Effector memory CD4-positive, alpha-beta T cell (primary cell): ENCODE measurements at regions not wholly inside any gene's neighbourhood (a gene's known extent, or its start where the extent isn't known, plus 50 kb on each side); places are given as distances from the start of the nearest gene placed in this dataset.

Experiments used
- DNase-seq, 3 donors: peaks; one replicate each; pipeline ENCODE4 v3.0.0-alpha.2; 2020
- H3K27ac ChIP-seq: 2 replicates; pipeline ENCODE4 v1.7.0; 2013; ENCODE audit warnings: mild to moderate bottlenecking, low read length, moderate library complexity; ENCODE audit not compliant: insufficient read depth, poor library complexity, severe bottlenecking
- H3K27me3 ChIP-seq: replicated peaks from 2 replicates; pipeline ENCODE4 v1.7.0; 2013; ENCODE audit warnings: mild to moderate bottlenecking, low read length; ENCODE audit not compliant: insufficient read depth, control insufficient read depth, poor library complexity, severe bottlenecking
- H3K36me3 ChIP-seq: 2 replicates; pipeline ENCODE4 v1.7.0; 2013; ENCODE audit warnings: mild to moderate bottlenecking, low read length, moderate library complexity; ENCODE audit not compliant: control insufficient read depth, insufficient read depth
- H3K4me1 ChIP-seq: 2 replicates; pipeline ENCODE4 v1.7.0; 2013; ENCODE audit warnings: low read length, mild to moderate bottlenecking; ENCODE audit not compliant: control insufficient read depth, insufficient read depth, poor library complexity, severe bottlenecking
- H3K4me3 ChIP-seq: 2 replicates; pipeline ENCODE4 v1.7.0; 2013; ENCODE audit warnings: low read length, low read depth, mild to moderate bottlenecking; ENCODE audit not compliant: insufficient read depth, poor library complexity, severe bottlenecking
- H3K9me3 ChIP-seq: 2 replicates; pipeline ENCODE4 v1.7.0; 2013; ENCODE audit warnings: mild to moderate bottlenecking, low read length, moderate library complexity; ENCODE audit not compliant: control insufficient read depth

GRCh38 chr12:131525795-131526508 lies 184.9 kb upstream of the SFSWAP start:
- Histone ChIP-seq H3K27ac (no peak overlapping the region), H3K27me3 (no peaks in the 10 kb centered on the region), H3K4me3 (no peak overlapping the region), H3K4me1 (no peaks in the 10 kb centered on the region), H3K36me3 (no peaks in the 10 kb centered on the region), H3K9me3 (no peaks in the 10 kb centered on the region)
- DNase-seq = no peak

- Histone ChIP-seq H3K27ac (no peak overlapping the region), H3K4me3 (no peak overlapping the region), H3K27me3 (no peaks in the 10 kb centered on the region), H3K4me1 (no peaks in the 10 kb centered on the region), H3K36me3 (no peaks in the 10 kb centered on the region), H3K9me3 (no peaks in the 10 kb centered on the region)
- no peak for DNase-seq
These were observed 183.8 kb upstream of the SFSWAP start for GRCh38 chr12:131527092-131527491.

GRCh38 chr12:131527736-131528135 lies 183.2 kb upstream of the SFSWAP start:
- DNase-seq = no peak
- H3K4me3 ChIP-seq = no peak overlapping the region

GRCh38 chr12:131528144-131528543 lies 182.7 kb upstream of the SFSWAP start:
- Histone ChIP-seq H3K4me1 (no peaks in the 10 kb centered on the region), H3K27ac (no peak overlapping the region), H3K36me3 (no peaks in the 10 kb centered on the region), H3K27me3 (no peaks in the 10 kb centered on the region), H3K4me3 (no peak overlapping the region), H3K9me3 (no peaks in the 10 kb centered on the region)
- DNase-seq = no peak

More at GRCh38 chr12:131527736-131528135, 183.2 kb upstream of the SFSWAP start:
- Histone ChIP-seq H3K36me3 (no peaks in the 10 kb centered on the region), H3K27ac (no peak overlapping the region), H3K27me3 (no peaks in the 10 kb centered on the region), H3K4me1 (no peaks in the 10 kb centered on the region), H3K9me3 (no peaks in the 10 kb centered on the region)

- Histone ChIP-seq H3K36me3 (no peaks in the 10 kb centered on the region), H3K27me3 (no peaks in the 10 kb centered on the region), H3K4me1 (no peaks in the 10 kb centered on the region), H3K9me3 (no peaks in the 10 kb centered on the region), H3K4me3 (no peak overlapping the region), H3K27ac (no peak overlapping the region)
- no peak for DNase-seq
These were observed 182.2 kb upstream of the SFSWAP start for GRCh38 chr12:131528667-131529066.

- no peaks in the 10 kb centered on the region for H3K9me3 ChIP-seq
- no peak overlapping the region for H3K27ac ChIP-seq
- H3K4me3 ChIP-seq = no peak overlapping the region
- no peaks in the 10 kb centered on the region for H3K27me3 ChIP-seq
- no peaks in the 10 kb centered on the region for H3K4me1 ChIP-seq
- no peak for DNase-seq
- H3K36me3 ChIP-seq = no peaks in the 10 kb centered on the region
These were observed 181.5 kb upstream of the SFSWAP start for GRCh38 chr12:131529196-131530040.

- Histone ChIP-seq H3K27ac (no peak overlapping the region), H3K27me3 (no peaks in the 10 kb centered on the region), H3K4me3 (no peak overlapping the region), H3K4me1 (no peaks in the 10 kb centered on the region), H3K9me3 (no peaks in the 10 kb centered on the region), H3K36me3 (no peaks in the 10 kb centered on the region)
- no peak for DNase-seq
These were observed 180.9 kb upstream of the SFSWAP start for GRCh38 chr12:131530041-131530332.

GRCh38 chr12:131530422-131530821 lies 180.5 kb upstream of the SFSWAP start:
- Histone ChIP-seq H3K9me3 (no peaks in the 10 kb centered on the region), H3K4me1 (no peaks in the 10 kb centered on the region), H3K36me3 (no peaks in the 10 kb centered on the region), H3K27ac (no peak overlapping the region), H3K27me3 (no peaks in the 10 kb centered on the region), H3K4me3 (no peak overlapping the region)
- no peak for DNase-seq

GRCh38 chr12:131533139-131533538 lies 177.8 kb upstream of the SFSWAP start:
- H3K4me3 ChIP-seq = no peak overlapping the region
- H3K4me1 ChIP-seq = peaks cover 12% of the 10 kb centered on the region
- H3K9me3 ChIP-seq = no peaks in the 10 kb centered on the region
- DNase-seq = no peak
- no peak overlapping the region for H3K27ac ChIP-seq
- H3K36me3 ChIP-seq = no peaks in the 10 kb centered on the region
- H3K27me3 ChIP-seq = no peaks in the 10 kb centered on the region

GRCh38 chr12:131535779-131536178 lies 175.1 kb upstream of the SFSWAP start:
- no peaks in the 10 kb centered on the region for H3K36me3 ChIP-seq
- H3K27me3 ChIP-seq = no peaks in the 10 kb centered on the region
- peaks cover 12% of the 10 kb centered on the region for H3K4me1 ChIP-seq
- H3K9me3 ChIP-seq = no peaks in the 10 kb centered on the region
- DNase-seq = no peak
- no peak overlapping the region for H3K27ac ChIP-seq
- H3K4me3 ChIP-seq = no peak overlapping the region
